ENCODE measurements at regions not wholly inside any gene's neighbourhood (a gene's known extent, or its start where the extent isn't known, plus 50 kb on each side); places are given as distances from the start of the nearest gene placed in this dataset.

DNA sequence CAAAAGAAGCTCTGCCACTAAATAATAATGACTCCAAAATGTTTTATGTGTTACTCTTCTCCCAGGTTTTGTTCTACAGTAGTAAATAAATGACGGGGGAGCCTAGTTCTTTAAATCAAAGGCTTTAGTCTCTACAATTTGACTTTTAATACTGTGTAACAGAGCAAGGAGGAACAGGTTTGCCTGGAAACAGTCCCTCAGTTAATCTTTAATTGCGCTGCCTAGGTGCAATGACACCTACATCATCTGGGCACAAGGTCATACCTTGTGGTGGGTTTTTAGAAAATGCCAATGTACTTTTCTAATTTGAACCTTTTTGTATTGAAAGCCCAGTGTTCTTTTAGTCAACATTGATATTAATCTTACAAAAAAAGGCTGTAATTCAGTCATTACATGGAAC is 287.3 kb upstream of the SETBP1 start:
- DNase-seq: no peak

DNA sequence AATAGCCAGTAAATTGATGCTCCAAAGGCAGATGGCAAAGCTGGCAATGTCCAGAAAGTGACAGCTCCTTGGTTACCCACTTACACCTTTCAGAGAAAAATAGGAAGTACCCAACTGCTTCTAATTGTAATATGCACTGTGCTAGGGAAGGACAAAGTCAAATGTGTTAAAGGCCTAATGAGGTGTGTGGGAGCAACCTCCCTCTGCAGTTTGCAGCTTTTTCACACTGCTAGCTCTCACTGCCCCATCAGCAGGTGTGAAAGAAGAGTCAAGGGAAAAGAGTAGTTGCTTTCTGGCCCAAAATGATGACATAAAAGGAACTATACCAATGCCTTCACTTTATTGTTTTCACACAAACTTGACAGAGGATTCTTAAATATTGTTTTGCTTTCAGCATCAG is 284.1 kb upstream of the SETBP1 start:
- no peak for DNase-seq

DNA sequence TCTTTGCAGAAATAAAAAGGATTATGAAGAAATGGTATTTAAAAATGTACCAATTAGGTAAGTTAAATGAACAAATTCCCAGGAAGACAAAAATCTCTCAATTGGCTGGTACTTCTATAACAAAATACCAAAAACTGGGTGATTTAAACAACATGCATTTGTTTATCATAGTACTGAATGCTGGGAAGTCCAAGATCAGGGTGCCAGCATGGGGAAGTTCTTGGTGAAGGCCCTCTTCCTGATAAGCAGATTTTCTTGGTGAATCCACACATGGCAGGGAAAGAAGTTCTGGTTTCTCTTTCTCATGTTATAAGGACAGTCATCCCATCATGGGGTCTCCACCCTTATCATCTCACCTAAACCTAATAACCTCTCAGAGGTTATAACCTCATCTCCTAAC is 271.6 kb upstream of the SETBP1 start:
- DNase-seq: no peak

DNA sequence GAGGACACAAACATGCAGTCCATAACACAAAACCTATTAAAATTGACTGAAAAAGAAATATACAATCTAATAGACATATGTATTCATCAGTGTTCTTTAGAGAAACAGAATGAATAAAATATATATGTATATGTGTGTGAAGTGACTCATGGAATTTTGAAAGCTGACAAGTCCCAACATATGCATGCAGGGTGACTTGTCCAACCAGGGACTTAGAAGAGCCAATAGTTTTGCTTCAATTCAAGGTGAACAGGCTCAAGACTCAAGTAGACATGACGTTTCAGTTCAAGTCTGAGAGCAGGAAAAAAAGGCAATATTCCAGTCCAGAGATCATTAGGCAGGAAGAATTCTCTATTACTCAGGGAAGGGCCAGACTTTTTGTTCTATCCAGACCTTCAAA is 271.2 kb upstream of the SETBP1 start:
- no peak for DNase-seq

DNA sequence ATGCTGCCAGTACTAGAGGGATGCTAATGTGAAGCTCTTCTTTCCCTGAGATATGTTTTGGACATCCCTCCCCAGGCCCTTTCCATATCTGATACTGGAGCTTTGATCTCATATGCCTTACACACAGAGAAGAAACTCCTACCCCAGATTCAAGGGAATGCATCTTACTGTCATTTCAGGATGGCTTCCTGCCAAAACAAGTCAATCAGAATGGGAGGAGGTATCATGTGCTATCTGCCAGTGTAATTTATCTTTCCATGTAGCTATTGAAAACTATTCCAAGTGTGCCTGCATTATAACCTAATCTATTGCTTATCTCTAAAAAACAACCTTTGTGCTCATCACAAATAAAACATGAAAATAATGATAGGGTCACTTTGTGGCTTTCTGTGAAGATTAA is 269.9 kb upstream of the SETBP1 start:
- DNase-seq: no peak

DNA sequence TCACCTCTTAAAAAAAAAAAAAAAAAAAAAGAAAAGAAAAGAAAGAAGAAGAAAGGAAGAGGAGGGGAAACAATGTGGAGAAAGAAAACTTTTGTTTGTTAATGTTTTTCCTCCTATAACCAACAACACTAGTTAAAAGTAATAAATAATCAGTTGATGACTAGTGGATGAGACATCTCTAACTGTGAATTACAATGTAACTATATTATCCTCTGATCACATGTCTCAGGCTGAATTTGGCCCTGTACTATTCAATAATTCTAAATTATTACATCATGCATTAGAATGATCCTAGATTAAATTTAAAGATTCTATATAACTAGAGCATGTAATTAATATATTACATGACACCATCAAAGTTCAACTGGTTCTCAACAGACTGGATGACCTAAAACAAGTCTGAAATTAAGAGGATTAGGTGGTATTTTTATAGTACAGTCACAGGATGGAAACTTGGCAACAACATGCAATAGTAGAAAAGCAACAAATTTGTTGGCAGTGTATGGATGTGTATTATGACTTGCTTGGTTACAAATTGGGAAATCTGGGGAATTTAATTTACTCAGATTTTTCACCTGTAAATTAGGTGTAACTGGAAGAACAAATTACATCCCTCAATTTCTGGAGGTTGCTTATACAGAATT is 269.3 kb upstream of the SETBP1 start:
- no peak for DNase-seq

DNA sequence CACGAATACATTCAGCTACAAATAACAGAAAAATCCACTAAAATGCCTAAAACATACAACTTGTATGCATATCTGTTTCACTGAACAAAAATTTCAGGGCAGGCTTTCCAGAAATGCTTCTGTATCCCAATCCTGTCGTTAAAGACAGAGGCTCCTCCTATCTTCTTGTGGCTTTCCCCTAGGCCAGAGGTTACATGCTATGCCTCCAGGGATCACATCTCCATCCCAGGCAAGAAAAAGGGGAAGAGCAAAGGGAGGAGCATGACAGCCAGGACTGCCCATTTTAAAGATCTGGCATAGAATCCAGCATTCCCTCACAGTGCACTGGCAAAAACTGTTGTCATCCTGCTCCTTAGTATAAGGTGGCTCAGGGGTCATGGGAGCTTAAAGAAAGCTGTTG is 268.7 kb upstream of the SETBP1 start:
- DNase-seq: no peak

DNA sequence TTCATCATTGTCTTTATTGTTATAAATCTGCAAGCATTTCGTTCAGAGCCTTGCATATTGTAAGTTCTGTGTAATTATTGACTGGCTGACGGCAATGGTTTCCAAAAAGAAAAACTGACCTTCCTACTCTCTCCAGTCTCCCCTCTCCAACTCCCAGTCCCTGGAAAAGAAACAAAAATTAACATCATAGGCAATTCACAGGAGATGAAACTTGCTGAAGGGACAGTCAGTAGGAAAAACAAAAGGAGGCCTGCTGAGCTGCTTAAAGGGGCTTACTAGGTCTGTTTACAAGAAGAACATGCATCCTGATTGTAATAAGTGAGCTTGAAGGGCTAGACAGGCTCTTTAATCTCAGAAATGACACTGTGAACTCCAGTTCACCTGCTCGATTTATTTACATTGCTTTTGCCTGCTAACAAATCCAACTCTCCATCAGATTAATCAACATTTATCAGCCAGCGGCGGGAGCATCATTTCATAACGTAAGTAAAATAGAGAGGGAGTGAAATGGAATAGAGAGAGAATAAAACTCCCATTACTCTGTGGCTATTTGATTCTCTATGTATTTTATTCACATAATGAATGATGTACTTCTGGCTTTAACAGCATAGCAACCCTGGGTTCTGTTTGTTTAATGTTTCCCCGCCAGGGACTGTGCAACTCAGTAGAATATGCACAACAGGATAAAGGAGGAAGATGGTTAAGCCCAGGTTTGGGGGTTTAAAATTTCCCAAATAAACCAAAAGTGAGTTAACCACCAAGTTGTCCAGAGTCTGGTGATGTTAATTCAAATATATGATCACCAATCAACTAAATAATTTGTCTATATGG is 256.7 kb upstream of the SETBP1 start:
- no peak for DNase-seq

DNA sequence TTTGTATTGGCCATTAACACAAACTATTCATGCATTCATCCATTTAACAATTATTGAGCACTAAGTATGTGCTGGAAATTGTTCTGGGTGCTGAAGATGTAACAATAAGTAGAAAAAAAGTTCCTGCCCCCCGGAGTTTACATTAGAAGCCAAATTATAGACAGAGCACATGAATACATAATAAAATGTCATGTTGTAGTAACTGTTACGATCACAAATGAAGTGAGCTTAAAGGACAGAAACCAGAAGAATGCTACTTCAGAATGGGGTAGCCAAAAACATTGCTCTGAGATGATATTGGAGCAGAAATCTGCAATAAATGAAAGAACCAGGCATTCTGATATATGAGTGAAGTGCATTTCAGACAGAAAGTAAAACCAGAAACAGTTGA is 256.0 kb upstream of the SETBP1 start:
- no peak for DNase-seq

DNA sequence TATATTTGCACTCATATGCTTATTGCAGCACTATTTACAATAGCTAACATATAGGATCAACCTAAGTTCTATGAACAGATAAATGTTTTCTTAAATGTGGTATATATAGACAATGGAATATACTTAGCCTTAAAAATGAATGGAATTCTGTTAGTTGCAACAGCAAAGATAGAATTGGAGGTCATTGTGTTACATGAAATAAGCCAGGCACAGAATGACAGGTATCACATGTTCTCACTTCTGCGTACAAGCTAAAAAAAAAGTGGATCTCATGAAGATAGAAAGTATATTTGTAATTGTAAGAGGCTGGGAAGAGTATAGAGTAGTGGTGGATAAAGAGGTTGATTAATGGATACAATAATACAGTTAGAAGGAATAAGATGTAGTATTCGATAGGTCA is 255.5 kb upstream of the SETBP1 start:
- no peak for DNase-seq

DNA sequence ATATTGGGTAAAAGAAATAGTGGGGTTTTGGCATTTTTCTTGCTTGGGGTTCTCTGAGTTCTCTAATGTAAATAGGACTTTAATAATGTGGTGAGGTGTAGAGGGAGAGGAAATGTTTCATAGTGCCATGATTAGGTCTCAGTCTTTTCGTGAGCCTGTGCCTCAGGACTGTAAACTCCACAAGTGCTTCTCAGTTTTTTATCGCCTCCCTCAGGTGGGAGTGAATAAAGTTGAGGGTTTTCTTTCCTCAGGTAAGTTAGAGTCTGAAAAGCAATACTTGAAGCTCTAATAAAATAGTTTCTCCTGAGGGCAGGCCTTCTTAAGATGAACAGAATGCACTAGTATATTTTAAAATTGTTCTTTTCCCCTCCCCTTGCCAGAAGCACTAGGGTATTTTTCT is 243.1 kb upstream of the SETBP1 start:
- DNase-seq: no peak

DNA sequence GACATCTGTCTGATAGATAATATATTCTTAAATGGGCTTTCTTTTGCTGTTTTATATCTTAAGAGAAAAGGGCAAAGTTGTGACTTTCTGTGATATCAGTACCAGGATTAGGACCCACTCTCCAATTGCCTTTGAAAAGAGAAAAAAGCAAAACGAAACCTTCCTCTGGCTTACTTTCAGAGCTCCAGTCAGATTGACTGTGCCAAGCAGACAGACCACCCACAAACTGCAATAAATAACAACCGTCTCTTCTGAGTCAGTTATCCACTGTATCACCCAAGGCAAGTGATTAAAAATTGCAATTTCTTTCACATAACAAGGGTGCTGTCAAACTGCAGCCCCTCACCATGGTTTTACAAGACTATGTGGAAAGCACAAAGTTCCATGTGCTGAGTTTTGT is 230.5 kb upstream of the SETBP1 start:
- no peak for DNase-seq

DNA sequence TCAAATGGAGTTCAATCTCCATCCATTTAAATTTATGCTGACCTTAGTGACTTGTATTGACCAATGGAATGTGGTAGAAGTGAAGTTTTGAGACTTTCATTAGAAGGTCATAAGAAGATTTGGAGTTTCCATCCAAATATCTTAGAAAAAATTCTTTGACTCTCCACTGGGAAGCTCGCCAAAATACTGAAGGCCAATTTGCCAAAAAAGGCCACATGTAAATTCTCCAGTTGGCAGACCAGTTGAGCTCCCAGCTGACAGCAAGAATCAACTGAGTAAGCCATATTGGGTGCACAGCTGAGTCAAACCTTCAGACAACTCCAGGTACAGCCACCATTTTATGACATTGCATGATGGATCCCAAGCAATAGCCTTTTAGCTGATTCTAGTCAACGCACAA is 228.3 kb upstream of the SETBP1 start:
- no peak for DNase-seq

DNA sequence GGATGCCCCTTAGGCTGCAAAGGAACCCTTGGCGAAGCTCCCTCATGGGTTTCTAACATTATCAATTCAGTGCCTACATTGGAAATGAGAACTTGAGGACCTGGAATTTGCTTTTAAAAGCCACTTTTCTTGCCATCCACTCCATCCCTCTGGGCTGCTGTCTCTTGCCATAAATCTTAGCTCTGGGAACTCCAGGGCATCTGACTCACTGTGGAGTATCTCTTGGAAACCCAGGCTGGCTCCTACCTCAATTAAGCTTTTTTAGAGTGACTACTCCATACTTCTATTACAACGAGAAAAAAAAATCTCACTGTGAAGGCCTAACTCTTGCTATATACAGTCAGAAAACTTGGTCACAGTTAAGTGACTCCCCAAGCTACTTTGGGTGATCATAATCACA is 227.2 kb upstream of the SETBP1 start:
- DNase-seq: peak in 1 of 58 donors; percentile 0

DNA sequence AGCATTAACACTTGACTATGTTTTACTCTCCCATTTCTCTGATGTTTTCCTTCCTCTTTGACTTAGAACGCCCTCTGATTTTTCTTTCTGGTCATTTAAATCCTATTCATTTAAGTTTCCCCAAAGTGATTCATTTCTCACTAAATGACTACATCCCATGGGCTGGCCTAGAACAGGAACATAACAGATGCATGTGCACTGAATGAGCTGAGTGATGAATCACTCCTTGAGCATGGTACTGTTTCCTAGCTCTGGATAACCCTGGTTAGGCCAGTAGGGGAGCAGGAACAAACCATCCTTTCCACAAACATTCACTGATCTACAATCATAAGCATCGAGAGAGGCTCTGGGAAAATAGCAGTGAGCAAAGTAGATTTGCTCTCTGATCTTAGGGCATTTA is 221.9 kb upstream of the SETBP1 start:
- DNase-seq: no peak

DNA sequence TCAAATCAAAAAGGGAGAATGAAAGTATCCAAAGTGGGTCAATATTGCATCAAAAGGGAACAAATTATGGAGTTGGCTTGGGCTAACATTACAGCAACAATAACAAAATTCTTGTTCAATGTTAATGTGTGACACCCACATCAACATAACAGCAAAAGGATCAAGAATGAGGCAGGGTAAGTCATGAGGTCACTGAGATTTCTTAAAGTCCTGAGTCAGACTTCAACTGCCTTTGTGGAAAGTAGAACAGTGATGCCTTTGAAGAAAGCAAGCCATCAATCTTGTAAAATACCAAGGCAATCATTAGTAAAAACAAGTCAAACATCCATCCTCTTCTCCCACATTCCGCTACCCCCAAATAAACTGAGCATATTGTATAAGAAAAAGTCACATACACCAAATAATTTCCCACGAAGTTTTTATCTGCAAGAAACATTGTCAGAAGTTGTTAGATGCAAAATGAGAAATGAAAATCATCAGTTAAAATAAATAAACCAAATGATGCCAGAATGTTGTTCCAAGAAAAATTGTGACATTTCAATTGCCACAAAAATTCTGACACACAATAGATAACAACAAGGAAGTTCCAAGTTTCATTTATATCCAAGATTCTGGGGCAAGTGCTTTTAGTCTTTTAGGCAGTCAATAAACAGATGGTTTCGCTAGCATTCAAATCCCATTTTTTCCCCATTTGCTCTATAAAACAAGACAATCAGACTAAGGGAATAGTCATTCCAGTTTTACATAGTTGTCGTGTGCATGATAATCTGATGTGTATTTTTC is 216.1 kb upstream of the SETBP1 start:
- no peak for DNase-seq

DNA sequence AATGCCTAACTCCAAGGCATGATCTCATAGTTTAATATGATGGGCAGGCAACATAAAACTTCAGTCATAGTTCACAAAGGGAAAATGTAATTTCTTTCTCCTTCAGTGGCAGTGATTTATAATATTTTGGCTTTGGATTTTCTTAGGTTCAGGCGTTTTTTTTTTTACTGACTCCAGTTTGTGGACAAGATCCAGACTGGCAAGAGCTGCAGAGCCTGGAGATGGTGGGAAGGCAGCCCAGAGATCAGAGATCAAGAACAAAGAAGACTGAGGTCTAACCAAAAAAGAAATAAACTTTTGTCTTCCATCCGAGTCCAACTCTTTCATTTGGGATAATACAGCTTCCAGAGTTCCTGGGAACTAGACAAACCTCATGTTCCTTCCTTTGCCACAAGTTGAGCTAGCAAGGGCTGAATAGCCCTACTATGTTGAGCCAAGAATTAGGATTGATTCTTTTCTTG is 215.3 kb upstream of the SETBP1 start:
- peak in 8 of 58 donors; percentile 0 to 40 (median 2) for DNase-seq

DNA sequence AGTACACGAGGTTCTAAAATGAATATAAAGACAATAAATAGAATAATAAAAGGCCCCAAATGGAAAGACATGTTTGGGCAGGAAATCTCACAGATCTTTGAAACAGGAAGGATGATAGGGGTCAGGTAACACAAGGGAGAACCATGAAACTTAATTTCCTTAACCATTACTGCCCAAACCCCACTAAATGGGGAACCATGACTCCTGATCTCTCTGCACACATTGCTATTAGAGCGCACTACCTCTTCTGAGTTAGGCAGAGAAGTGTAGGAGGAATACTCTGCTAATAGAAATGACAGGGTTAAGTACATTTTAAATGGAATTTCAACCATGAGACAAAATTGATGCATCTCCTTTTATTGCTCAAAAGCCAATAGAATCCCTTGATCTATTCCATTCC is 213.7 kb upstream of the SETBP1 start:
- no peak for DNase-seq

DNA sequence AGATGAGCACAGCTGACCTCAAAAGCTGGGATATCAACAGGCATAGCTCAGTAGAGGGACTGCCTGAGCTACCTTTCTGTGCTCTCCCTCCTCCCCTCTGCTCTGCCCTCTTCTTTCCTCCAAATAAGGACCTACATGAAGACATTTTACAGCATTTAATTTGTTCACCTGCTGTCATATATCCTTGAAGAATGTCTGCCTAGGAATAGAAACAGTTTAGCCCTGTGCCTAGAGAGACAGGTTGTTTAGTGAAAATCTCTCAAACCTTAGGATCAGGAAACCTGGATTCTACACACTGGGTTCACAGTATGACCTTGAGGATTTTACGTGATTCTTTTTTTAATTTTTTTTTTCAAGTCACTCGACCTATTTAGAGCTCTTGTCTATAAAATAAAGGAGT is 213.0 kb upstream of the SETBP1 start:
- DNase-seq: no peak

DNA sequence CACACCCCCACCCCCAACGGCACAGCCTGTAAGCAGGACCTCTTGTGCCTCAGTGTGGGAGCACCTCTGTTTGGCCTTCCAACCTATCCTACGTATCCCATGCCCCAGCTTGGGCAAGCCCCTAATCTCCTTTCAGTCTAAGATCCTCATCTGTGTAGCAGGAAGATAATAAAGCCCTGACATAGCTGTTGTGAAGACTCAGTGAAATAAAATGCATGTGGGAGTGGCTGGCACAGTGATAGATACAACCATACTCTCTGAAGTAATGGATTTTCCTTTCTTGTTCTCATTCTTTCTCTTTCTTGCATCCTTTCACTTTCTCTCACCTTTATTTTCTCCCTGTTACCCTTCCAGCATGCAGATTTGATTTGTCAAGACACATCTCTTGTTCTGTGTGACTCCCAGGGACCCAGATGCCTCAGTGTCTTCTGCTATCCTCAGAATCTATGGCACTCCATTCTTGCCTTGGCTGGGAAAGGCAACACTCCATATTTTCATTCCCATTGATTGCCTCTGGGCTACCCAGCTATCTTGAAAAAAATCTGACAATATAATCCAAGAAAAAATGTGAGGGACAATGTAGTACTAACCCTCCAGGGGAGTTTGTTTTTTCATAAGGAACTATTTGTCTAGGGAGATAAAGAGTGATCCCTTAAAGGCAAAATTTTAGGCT is 207.2 kb upstream of the SETBP1 start:
- no peak for DNase-seq

DNA sequence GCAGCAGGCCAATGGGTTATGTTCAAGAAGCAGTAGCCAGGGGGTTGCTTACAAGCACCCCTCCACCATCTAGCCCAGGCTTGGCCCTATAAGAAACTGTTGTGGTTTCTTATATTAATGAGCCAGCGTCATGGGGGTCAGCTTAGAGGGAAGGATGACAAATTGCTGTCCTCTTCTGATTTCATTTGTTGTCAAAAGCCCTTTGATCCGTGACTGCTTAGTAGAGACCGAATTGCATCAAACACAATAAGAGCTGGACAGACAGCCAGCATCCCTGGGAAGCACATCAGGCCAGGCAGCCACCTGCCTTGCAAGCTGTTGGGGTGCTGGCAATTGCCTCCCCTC is 206.6 kb upstream of the SETBP1 start:
- DNase-seq: no peak

DNA sequence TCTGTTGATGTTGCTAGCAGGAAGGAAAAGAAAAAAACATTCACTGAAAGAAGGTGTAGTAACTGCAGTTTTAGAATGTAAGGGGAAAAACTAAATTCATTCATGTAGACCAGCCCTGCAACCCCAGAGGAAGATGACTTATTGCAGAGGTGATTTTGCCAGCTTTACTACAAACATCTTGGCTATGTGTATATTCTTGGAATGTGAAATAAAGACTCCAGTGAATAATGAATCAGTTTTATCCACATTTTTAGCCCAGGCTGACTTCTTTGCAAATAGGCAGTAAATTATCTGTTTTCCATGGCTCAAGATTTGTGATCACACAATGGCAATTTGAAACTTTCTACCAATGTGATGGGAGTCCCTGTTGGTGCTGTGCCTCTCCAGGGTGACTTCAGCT is 206.1 kb upstream of the SETBP1 start:
- no peak for DNase-seq
